ENCODE measurements at regions not wholly inside any gene's neighbourhood (a gene's known extent, or its start where the extent isn't known, plus 50 kb on each side); places are given as distances from the start of the nearest gene placed in this dataset.

GRCh38 chr1:73765551-73766233, 432.3 kb downstream of the LRRIQ3 start:
- H3K27me3 ChIP-seq (replicated peaks; ENCODE audit: insufficient read depth) = no peaks in the 10 kb centered on the region
- no peaks in the 10 kb centered on the region for H3K9me3 ChIP-seq
- H3K36me3 ChIP-seq = no peaks in the 10 kb centered on the region
- H3K4me3 ChIP-seq = no peak overlapping the region
- no peak for TF ChIP-seq CTCF (IDR thresholded peaks at IDR 0.05)
- DNase-seq (ENCODE audit: low spot score) (no peak), ATAC-seq (ENCODE audit: insufficient number of reproducible peaks, low FRiP score, low read depth) (no peak)
- no peak overlapping the region for H3K27ac ChIP-seq
- H3K4me1 ChIP-seq (ENCODE audit: control insufficient read depth in 1 of 2, low read depth in 2 of 2) = no peaks in the 10 kb centered on the region

GRCh38 chr1:73761559-73761958, 436.4 kb downstream of the LRRIQ3 start:
- ATAC-seq (ENCODE audit: insufficient number of reproducible peaks, low FRiP score, low read depth) (no peak), DNase-seq (ENCODE audit: low spot score) (no peak)
- Histone ChIP-seq H3K4me1 (ENCODE audit: control insufficient read depth in 1 of 2, low read depth in 2 of 2) (no peaks in the 10 kb centered on the region), H3K4me3 (no peak overlapping the region), H3K27ac (no peak overlapping the region), H3K27me3 (replicated peaks; ENCODE audit: insufficient read depth) (no peaks in the 10 kb centered on the region), H3K36me3 (no peaks in the 10 kb centered on the region), H3K9me3 (no peaks in the 10 kb centered on the region)
- no peak for TF ChIP-seq CTCF (IDR thresholded peaks at IDR 0.05)

- no peaks in the 10 kb centered on the region for H3K27me3 ChIP-seq (replicated peaks; ENCODE audit: insufficient read depth)
- no peak overlapping the region for H3K27ac ChIP-seq
- H3K36me3 ChIP-seq = no peaks in the 10 kb centered on the region
- no peak overlapping the region for H3K4me3 ChIP-seq
- H3K4me1 ChIP-seq (ENCODE audit: control insufficient read depth in 1 of 2, low read depth in 2 of 2) = no peaks in the 10 kb centered on the region
- H3K9me3 ChIP-seq = no peaks in the 10 kb centered on the region
- DNase-seq (ENCODE audit: low spot score) (no peak), ATAC-seq (ENCODE audit: insufficient number of reproducible peaks, low FRiP score, low read depth) (no peak)
- no peak for TF ChIP-seq CTCF (IDR thresholded peaks at IDR 0.05)
Observed at GRCh38 chr1:73759011-73759410, 439.0 kb downstream of the LRRIQ3 start.

- DNase-seq (ENCODE audit: low spot score) (no peak), ATAC-seq (ENCODE audit: insufficient number of reproducible peaks, low FRiP score, low read depth) (no peak)
- H3K9me3 ChIP-seq = no peaks in the 10 kb centered on the region
- no peaks in the 10 kb centered on the region for H3K36me3 ChIP-seq
- H3K27me3 ChIP-seq (replicated peaks; ENCODE audit: insufficient read depth) = no peaks in the 10 kb centered on the region
- H3K4me3 ChIP-seq = no peak overlapping the region
- TF ChIP-seq CTCF (IDR thresholded peaks at IDR 0.05) = no peak
- no peak overlapping the region for H3K27ac ChIP-seq
- H3K4me1 ChIP-seq (ENCODE audit: control insufficient read depth in 1 of 2, low read depth in 2 of 2) = no peaks in the 10 kb centered on the region
Observed at GRCh38 chr1:73756817-73757216, 441.2 kb downstream of the LRRIQ3 start.

GRCh38 chr1:73755649-73756048, 442.3 kb downstream of the LRRIQ3 start:
- H3K9me3 ChIP-seq = no peaks in the 10 kb centered on the region
- DNase-seq (ENCODE audit: low spot score) (no peak), ATAC-seq (ENCODE audit: insufficient number of reproducible peaks, low FRiP score, low read depth) (no peak)
- H3K4me1 ChIP-seq (ENCODE audit: control insufficient read depth in 1 of 2, low read depth in 2 of 2) = no peaks in the 10 kb centered on the region
- no peak for TF ChIP-seq CTCF (IDR thresholded peaks at IDR 0.05)
- H3K27me3 ChIP-seq (replicated peaks; ENCODE audit: insufficient read depth) = no peaks in the 10 kb centered on the region
- H3K36me3 ChIP-seq = no peaks in the 10 kb centered on the region
- H3K4me3 ChIP-seq = no peak overlapping the region
- no peak overlapping the region for H3K27ac ChIP-seq

All from thoracic aorta (tissue), 2 donors.